ENCODE measurements at regions not wholly inside any gene's neighbourhood (a gene's known extent, or its start where the extent isn't known, plus 50 kb on each side); places are given as distances from the start of the nearest gene placed in this dataset.
"Not testable (repeated sequence)": the region's sequence is repeated elsewhere in the genome, so short reads cannot be mapped to it uniquely, and the experiment has no call there.

DNA sequence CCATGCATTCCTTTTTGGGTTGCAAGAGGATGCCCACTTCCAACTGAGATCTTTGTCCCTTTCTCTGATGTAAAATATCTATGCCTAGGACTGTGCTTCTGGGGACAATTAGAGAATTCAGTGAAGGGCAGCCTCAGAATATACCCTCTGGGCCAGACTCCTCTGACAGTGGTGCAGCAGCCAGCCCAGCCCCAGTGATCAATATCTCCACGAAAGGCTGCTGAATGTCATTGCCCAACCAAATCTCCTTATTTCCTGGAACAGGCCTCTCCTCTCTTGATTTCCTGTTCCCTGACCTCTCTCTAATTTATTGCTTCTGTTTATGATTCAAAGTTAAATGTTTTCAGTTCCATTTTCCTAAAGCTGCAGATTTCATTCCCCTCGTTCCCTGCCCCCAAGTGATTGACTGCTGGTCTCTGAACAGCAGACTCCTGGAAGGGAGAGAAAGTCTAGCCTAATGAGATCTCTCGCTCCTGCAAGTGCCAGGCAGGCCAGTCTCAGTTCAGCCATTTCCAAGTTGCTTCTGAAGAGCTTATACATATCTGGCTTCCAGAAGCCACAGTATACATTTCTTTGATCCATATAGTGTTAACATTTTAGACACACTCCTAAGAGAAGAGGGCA is 104.4 kb upstream of the SALL1 start:
- TF ChIP-seq, protein P1, sequence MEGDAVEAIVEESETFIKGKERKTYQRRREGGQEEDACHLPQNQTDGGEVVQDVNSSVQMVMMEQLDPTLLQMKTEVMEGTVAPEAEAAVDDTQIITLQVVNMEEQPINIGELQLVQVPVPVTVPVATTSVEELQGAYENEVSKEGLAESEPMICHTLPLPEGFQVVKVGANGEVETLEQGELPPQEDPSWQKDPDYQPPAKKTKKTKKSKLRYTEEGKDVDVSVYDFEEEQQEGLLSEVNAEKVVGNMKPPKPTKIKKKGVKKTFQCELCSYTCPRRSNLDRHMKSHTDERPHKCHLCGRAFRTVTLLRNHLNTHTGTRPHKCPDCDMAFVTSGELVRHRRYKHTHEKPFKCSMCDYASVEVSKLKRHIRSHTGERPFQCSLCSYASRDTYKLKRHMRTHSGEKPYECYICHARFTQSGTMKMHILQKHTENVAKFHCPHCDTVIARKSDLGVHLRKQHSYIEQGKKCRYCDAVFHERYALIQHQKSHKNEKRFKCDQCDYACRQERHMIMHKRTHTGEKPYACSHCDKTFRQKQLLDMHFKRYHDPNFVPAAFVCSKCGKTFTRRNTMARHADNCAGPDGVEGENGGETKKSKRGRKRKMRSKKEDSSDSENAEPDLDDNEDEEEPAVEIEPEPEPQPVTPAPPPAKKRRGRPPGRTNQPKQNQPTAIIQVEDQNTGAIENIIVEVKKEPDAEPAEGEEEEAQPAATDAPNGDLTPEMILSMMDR (IDR thresholded peaks at IDR 0.05), result no peak

DNA sequence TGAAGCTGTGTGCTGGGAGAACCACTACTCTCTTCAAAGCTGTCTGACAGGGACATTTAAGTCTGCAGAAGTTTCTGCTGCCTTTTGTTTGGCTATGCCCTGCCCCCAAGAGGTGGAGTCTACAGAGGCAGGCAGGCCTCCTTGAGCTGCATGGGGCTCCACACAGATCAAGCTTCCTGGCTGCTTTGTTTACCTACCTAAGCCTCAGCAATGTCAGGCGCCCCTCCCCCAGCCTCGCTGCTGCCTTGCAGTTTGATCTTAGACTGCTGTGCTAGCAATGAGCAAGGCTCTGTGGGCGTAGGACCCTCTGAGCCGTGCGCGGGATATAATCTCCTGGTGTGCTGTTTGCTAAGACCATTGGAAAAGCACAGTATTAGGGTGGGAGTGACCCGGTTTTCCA is 103.3 kb upstream of the SALL1 start:
- not testable (repeated sequence) for H3K27me3 ChIP-seq (ENCODE audit: control insufficient read depth, insufficient read depth, low read length); H3K79me2 ChIP-seq; H3K4me1 ChIP-seq; H3K4me3 ChIP-seq (ENCODE audit: low read depth, low read length); H3K9ac ChIP-seq; H3K36me3 ChIP-seq (ENCODE audit: control insufficient read depth, insufficient read depth, low read length); H3K9me3 ChIP-seq (ENCODE audit: control insufficient read depth, low read length); H3K4me2 ChIP-seq (ENCODE audit: low read length); H3K27ac ChIP-seq; H2AFZ ChIP-seq

More for the DNA sequence above, 104.4 kb upstream of the SALL1 start:
- no peaks in the 10 kb centered on the region for H3K4me1 ChIP-seq
- H3K4me2 ChIP-seq (ENCODE audit: low read length), result no peak overlapping the region
- H3K4me3 ChIP-seq (ENCODE audit: low read depth, low read length), result no peak overlapping the region
- no peak overlapping the region for H3K27ac ChIP-seq
- no peaks in the 10 kb centered on the region for H3K9me3 ChIP-seq (ENCODE audit: control insufficient read depth, low read length)
- H3K27me3 ChIP-seq (ENCODE audit: control insufficient read depth, insufficient read depth, low read length), result no peaks in the 10 kb centered on the region
- no peaks in the 10 kb centered on the region for H3K36me3 ChIP-seq (ENCODE audit: control insufficient read depth, insufficient read depth, low read length)
- H3K9ac ChIP-seq, result no peak overlapping the region
- no peak overlapping the region for H2AFZ ChIP-seq
- no peaks in the 10 kb centered on the region for H3K79me2 ChIP-seq

DNA sequence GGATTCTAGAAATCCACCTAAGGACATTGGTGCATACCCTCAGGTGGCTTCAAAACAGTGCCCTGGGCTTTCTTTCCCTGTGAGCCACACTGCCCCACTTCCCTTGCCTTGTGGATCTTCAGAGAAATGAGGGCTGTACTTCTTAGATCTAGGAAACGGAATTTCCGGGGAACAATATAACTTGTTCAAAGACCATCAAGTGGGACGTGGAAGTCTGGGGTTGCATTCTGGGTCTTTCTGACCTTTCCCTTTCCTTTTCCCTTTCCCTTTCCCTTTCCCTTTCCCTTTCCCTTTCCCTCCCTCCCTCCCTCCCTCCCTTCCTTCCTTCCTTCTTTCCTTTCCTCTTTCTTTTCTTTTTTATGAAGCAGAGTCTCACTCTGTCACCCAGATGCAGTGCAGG is 97.1 kb upstream of the SALL1 start:
- Histone ChIP-seq H3K4me3 (ENCODE audit: low read depth, low read length) (no peak overlapping the region), H3K27me3 (ENCODE audit: control insufficient read depth, insufficient read depth, low read length) (no peaks in the 10 kb centered on the region), H3K9me3 (ENCODE audit: control insufficient read depth, low read length) (no peaks in the 10 kb centered on the region), H3K36me3 (ENCODE audit: control insufficient read depth, insufficient read depth, low read length) (no peaks in the 10 kb centered on the region), H2AFZ (no peak overlapping the region), H3K79me2 (no peaks in the 10 kb centered on the region), H3K4me1 (no peaks in the 10 kb centered on the region), H3K9ac (no peak overlapping the region), H3K27ac (no peak overlapping the region), H3K4me2 (ENCODE audit: low read length) (no peak overlapping the region)
- TF ChIP-seq, protein P1 (IDR thresholded peaks at IDR 0.05), result no peak

DNA sequence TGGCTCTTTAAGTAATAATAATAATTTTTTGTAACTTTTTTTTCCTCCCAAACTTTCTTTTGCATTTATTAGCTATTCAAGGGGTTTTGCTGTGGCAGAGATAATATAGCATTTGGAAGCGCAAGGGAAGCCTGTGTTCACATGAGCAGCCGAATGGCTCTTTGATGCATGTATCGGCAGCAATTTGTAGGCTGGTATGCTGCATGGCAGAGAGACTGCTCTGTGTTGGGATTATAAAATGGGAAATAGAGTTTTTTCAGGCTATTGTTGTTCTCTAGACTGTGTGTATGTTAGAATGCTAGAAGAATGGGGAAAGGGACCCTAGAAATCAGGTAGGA is 94.6 kb upstream of the SALL1 start:
- H3K9ac ChIP-seq, result no peak overlapping the region
- H3K9me3 ChIP-seq (ENCODE audit: control insufficient read depth, low read length), result no peaks in the 10 kb centered on the region
- no peaks in the 10 kb centered on the region for H3K27me3 ChIP-seq (ENCODE audit: control insufficient read depth, insufficient read depth, low read length)
- no peaks in the 10 kb centered on the region for H3K79me2 ChIP-seq
- no peaks in the 10 kb centered on the region for H3K36me3 ChIP-seq (ENCODE audit: control insufficient read depth, insufficient read depth, low read length)
- H3K4me1 ChIP-seq, result no peaks in the 10 kb centered on the region
- H3K27ac ChIP-seq, result no peak overlapping the region
- TF ChIP-seq, protein P1 (IDR thresholded peaks at IDR 0.05), result no peak
- H2AFZ ChIP-seq, result no peak overlapping the region
- H3K4me3 ChIP-seq (ENCODE audit: low read depth, low read length), result no peak overlapping the region
- no peak overlapping the region for H3K4me2 ChIP-seq (ENCODE audit: low read length)

DNA sequence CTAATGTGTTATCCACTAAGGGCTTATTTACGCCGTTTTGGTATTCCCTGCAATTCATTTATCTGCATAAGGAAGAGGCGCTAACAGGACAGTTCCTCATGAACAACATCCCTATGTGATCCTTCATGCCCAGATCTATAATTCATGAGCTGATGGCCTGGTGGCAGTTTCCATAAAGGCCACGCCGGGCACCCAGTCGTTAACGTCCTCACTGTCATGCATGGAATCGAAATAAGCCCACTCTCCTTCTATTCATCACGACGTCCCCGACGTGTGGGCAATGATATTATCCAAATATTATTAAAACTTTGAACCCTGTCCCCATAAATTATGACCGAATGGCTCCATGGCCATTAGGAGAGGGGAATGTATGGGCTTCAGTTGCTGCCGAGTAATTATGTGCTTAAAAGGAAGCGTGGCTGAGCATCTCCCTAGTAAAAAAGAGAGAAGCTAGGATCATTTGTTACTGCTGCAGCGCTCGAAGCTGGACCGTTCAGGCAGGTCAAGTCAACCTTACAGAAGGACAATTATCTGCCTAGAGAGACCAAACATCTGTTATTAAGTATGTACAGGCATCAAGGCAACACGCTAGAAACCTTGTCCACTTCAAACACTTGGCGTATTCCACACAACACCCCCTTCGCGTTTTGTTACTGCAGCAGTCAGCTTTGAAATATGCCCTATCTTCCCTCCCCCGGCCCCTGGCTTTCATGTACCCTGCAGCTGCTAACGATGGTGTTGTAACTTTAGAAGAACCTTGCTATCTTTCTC is 94.0 kb upstream of the SALL1 start:
- no peaks in the 10 kb centered on the region for H3K27me3 ChIP-seq (ENCODE audit: control insufficient read depth, insufficient read depth, low read length)
- no peak overlapping the region for H3K4me3 ChIP-seq (ENCODE audit: low read depth, low read length)
- H3K4me2 ChIP-seq (ENCODE audit: low read length), result no peak overlapping the region
- TF ChIP-seq, protein P1 (IDR thresholded peaks at IDR 0.05), result no peak
- H3K9ac ChIP-seq, result no peak overlapping the region
- H3K27ac ChIP-seq, result no peak overlapping the region
- H3K79me2 ChIP-seq, result no peaks in the 10 kb centered on the region
- no peaks in the 10 kb centered on the region for H3K36me3 ChIP-seq (ENCODE audit: control insufficient read depth, insufficient read depth, low read length)
- no peaks in the 10 kb centered on the region for H3K9me3 ChIP-seq (ENCODE audit: control insufficient read depth, low read length)
- no peaks in the 10 kb centered on the region for H3K4me1 ChIP-seq
- H2AFZ ChIP-seq, result no peak overlapping the region
